ENCODE measurements at regions not wholly inside any gene's neighbourhood (a gene's known extent, or its start where the extent isn't known, plus 50 kb on each side); places are given as distances from the start of the nearest gene placed in this dataset.

DNA sequence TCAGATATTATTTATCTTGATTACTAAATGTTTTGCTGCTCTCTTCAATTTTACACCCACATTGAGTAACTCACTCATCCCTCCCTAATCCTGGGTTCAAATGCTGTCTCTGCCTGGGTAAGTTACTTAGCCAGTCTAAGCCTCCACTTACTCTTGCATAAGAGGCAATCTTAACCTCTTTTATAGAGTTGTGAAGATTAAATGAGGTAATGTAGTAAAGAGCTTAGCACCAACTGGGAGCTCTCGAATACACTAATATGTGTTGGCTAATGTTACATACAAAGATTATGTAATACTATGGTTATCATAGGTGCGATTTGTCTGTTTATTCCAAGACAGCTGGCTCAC is 134.4 kb upstream of the STMND1 start:
- TF ChIP-seq POLR2A (IDR thresholded peaks at IDR 0.05; ENCODE audit: low read length) = no peak
- TF ChIP-seq GATA1 (IDR thresholded peaks at IDR 0.05; ENCODE audit: low read depth, low read length) = no peak

Data from erythroblast (primary cell).